Right cardiac atrium (tissue), 5 donors: ENCODE measurements at regions not wholly inside any gene's neighbourhood (a gene's known extent, or its start where the extent isn't known, plus 50 kb on each side); places are given as distances from the start of the nearest gene placed in this dataset.
"Not testable (repeated sequence)": the region's sequence is repeated elsewhere in the genome, so short reads cannot be mapped to it uniquely, and the experiment has no call there.

Experiments used
- ATAC-seq, 2 donors: fragments of 200-7000 bp; cut with Tn5 transposase; one replicate each; pipeline versions ENCODE4 v1.8.0 to v1.9.1; 2020; ENCODE audit warnings: moderate library complexity in 2 of 2, mild to moderate bottlenecking in 1 of 2
- DNase-seq, 3 donors: peaks; one replicate each; pipeline ENCODE4 v3.0.0-alpha.2; 2020
- H3K27ac ChIP-seq: one replicate; pipeline ENCODE4 v1.5.1; 2013; ENCODE audit warnings: mild to moderate bottlenecking, low read length, control low read depth, moderate library complexity
- H3K27me3 ChIP-seq: one replicate; pipeline ENCODE4 v1.6.1; 2013; ENCODE audit not compliant: control insufficient read depth, insufficient read depth
- H3K4me1 ChIP-seq: one replicate; pipeline ENCODE4 v1.6.1; 2013; ENCODE audit warnings: low read length; ENCODE audit not compliant: control insufficient read depth, insufficient read depth
- H3K4me3 ChIP-seq: one replicate; pipeline ENCODE4 v1.5.1; 2013; ENCODE audit warnings: low read length, control low read depth
- H3K9me3 ChIP-seq: one replicate; pipeline ENCODE4 v1.6.1; 2013; ENCODE audit warnings: low read length; ENCODE audit not compliant: control insufficient read depth
- WGBS: extraction: QIAGEN DNeasy Blood & Tissue Kit; methylation state at CpG from one replicate; pipeline ENCODE4 v1.1.7; 2013; 5-methylcytosine and 5-hydroxymethylcytosine counted together
- intact Hi-C, 4 donors: fragments of 100-400 bp; cut with DNase I; formaldehyde crosslinking; loops; one replicate each; pipeline versions ENCODE4 v1.11.0 to v1.14.0; 2022 to 2023
- donor health status: healthy with polysubstance abuse.
- donor health status: DM: no; HTN: yes; CAD: no.
- donor health status: DM: no; HTN: no; CAD: no.
- donor health status: DM: no; HTN: yes; CAD: no; lungs with severe emphysema.
- donor health status: DM: yes; HTN: yes; CAD: no.

GRCh38 chr13:69649063-69649392 lies 458.6 kb upstream of the ATXN8OS start:
- H3K4me3 ChIP-seq: no peak overlapping the region
- peaks cover 3% of the 10 kb centered on the region for H3K9me3 ChIP-seq
- no peak for ATAC-seq
- no peaks in the 10 kb centered on the region for H3K4me1 ChIP-seq
- 67% methylated on average over 2 of the region's 2 CpGs for WGBS
- no peak overlapping the region for H3K27ac ChIP-seq
- no peak for DNase-seq
- intact Hi-C loops: no loop called here
- no peaks in the 10 kb centered on the region for H3K27me3 ChIP-seq

- DNase-seq (no peak), ATAC-seq (no peak)
- Histone ChIP-seq H3K27ac (no peak overlapping the region), H3K27me3 (no peaks in the 10 kb centered on the region), H3K4me3 (no peak overlapping the region), H3K4me1 (no peaks in the 10 kb centered on the region), H3K9me3 (peaks cover 3% of the 10 kb centered on the region)
- intact Hi-C loops: no loop called here
- 85% methylated on average over 3 of the region's 3 CpGs for WGBS
These were observed 459.1 kb upstream of the ATXN8OS start for GRCh38 chr13:69648340-69649062.

DNA sequence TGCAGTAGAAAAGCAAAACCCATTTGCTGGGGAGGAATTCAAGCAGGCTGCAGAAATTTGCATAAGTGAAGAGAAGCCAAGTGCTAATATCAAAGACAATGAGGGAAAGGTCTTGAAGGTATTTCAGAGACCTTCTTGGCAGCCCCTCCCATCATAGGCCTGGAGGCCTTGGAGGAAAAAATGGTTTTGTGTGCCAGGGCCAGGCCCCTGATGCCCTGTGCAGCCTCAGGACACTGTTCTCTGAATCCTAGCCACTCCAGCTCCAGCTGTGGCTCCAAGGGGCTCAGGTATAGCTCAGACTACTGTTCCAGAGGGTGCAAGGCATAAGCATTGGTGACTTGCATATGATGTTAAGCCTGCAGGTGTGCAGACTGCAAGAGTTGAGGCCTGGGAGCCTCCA lies 463.2 kb upstream of the ATXN8OS start:
- Histone ChIP-seq H3K4me1 (no peaks in the 10 kb centered on the region), H3K27ac (no peak overlapping the region), H3K9me3 (peaks cover 3% of the 10 kb centered on the region), H3K27me3 (no peaks in the 10 kb centered on the region), H3K4me3 (no peak overlapping the region)
- intact Hi-C loops: no loop called here
- no peak for DNase-seq
- ATAC-seq: no peak

DNA sequence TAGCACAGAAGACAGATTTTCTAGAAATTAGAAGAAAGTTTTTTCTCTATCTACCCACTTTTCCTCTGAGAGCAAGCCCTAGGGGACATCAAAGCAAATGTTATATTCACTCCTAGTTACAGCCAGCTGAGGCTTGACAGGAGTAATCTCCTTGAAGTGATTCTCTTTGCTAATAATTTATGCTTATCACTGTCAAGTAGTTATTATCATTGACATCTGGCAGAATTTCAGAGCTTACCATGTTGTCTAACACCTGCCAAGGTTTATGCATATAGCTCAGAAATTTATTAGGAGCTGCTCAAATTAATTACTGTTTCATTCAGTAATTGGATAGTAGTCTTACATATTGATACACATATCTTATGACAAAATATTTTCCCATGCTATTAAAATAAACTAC lies 465.9 kb upstream of the ATXN8OS start:
- intact Hi-C loops: no loop called here
- Histone ChIP-seq H3K27ac (no peak overlapping the region), H3K4me3 (no peak overlapping the region), H3K9me3 (peaks cover 3% of the 10 kb centered on the region), H3K27me3 (no peaks in the 10 kb centered on the region), H3K4me1 (no peaks in the 10 kb centered on the region)
- no peak for ATAC-seq
- DNase-seq: no peak

DNA sequence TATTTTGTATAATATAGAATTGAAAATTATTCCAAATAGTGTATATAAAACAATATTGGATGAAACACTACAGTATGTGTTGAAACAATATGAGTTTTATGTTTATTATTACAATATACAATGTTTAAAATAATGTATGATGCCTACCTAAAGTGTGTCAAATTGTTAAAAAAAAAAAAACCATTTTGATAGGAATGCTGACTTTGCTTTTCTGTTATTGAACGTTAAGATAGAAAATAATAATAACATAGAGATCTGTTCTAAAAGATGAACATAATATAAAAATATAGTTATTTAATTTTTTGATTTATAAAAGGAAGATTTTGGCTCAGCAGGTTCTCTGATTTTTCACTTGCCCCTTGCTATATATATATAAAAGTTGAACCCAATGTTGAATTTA lies 474.6 kb upstream of the ATXN8OS start:
- Histone ChIP-seq H3K27ac (no peak overlapping the region), H3K9me3 (no peaks in the 10 kb centered on the region), H3K4me1 (no peaks in the 10 kb centered on the region), H3K27me3 (no peaks in the 10 kb centered on the region), H3K4me3 (no peak overlapping the region)
- intact Hi-C loops: no loop called here
- DNase-seq (no peak), ATAC-seq (no peak)
- 77% methylated on average over 1 of the region's 1 CpG for whole genome bisulfite sequencing

- intact Hi-C loops: no loop called here
- Histone ChIP-seq H3K9me3 (no peaks in the 10 kb centered on the region), H3K4me3 (no peak overlapping the region), H3K27ac (no peak overlapping the region), H3K27me3 (no peaks in the 10 kb centered on the region), H3K4me1 (no peaks in the 10 kb centered on the region)
- DNase-seq: no peak
- no peak for ATAC-seq
These were observed 483.7 kb upstream of the ATXN8OS start for GRCh38 chr13:69623973-69624372.

- intact Hi-C loops: no loop called here
- Histone ChIP-seq H3K4me1 (no peaks in the 10 kb centered on the region), H3K9me3 (no peaks in the 10 kb centered on the region), H3K27me3 (no peaks in the 10 kb centered on the region), H3K4me3 (no peak overlapping the region), H3K27ac (no peak overlapping the region)
- no peak for DNase-seq
- ATAC-seq: no peak
- 34% methylated on average over 2 of the region's 2 CpGs for WGBS
These were observed 488.0 kb upstream of the ATXN8OS start for GRCh38 chr13:69619651-69620050.

- intact Hi-C loops: no loop called here
- 97% methylated on average over 1 of the region's 1 CpG for WGBS
- H3K27me3 ChIP-seq: no peaks in the 10 kb centered on the region
- H3K27ac ChIP-seq: no peak overlapping the region
- ATAC-seq (no peak), DNase-seq (no peak)
- no peaks in the 10 kb centered on the region for H3K9me3 ChIP-seq
- no peak overlapping the region for H3K4me3 ChIP-seq
- H3K4me1 ChIP-seq: no peaks in the 10 kb centered on the region
These were observed 488.8 kb upstream of the ATXN8OS start for GRCh38 chr13:69618838-69619237.

- no peaks in the 10 kb centered on the region for H3K9me3 ChIP-seq
- no peak for DNase-seq
- no peaks in the 10 kb centered on the region for H3K27me3 ChIP-seq
- H3K27ac ChIP-seq: no peak overlapping the region
- intact Hi-C loops: no loop called here
- H3K4me3 ChIP-seq: no peak overlapping the region
- no peaks in the 10 kb centered on the region for H3K4me1 ChIP-seq
- no peak for ATAC-seq
- 87% methylated on average over 4 of the region's 4 CpGs for WGBS
These were observed 489.2 kb upstream of the ATXN8OS start for GRCh38 chr13:69618393-69618792.

GRCh38 chr13:69617587-69617986 lies 490.0 kb upstream of the ATXN8OS start:
- Histone ChIP-seq H3K4me3 (no peak overlapping the region), H3K27ac (no peak overlapping the region), H3K27me3 (no peaks in the 10 kb centered on the region), H3K4me1 (no peaks in the 10 kb centered on the region), H3K9me3 (no peaks in the 10 kb centered on the region)
- WGBS: 88% methylated on average over 2 of the region's 2 CpGs
- no peak for ATAC-seq
- DNase-seq: no peak
- intact Hi-C loops: no loop called here

- intact Hi-C loops: no loop called here
- ATAC-seq (no peak), DNase-seq (no peak)
- H3K4me1 ChIP-seq: no peaks in the 10 kb centered on the region
- H3K9me3 ChIP-seq: no peaks in the 10 kb centered on the region
- H3K27me3 ChIP-seq: no peaks in the 10 kb centered on the region
- H3K27ac ChIP-seq: no peak overlapping the region
- 80% methylated on average over 3 of the region's 3 CpGs for WGBS
- no peak overlapping the region for H3K4me3 ChIP-seq
These were observed 491.2 kb upstream of the ATXN8OS start for GRCh38 chr13:69616396-69616795.

DNA sequence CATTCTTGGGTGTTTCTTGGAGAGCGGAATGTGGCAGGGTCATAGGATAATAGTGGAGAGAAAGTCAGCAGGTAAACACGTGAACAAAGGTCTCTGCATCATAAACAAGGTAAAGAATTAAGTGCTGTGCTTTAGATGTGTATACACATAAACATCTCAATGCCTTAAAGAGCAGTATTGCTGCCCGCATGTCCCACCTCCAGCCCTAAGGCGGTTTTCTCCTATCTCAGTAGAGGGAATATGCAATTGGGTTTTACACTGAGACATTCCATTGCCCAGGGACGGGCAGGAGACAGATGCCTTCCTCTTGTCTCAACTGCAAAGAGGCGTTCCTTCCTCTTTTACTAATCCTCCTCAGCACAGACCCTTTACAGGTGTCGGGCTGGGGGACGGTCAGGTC lies 492.6 kb upstream of the ATXN8OS start:
- H3K27ac ChIP-seq, H3K4me1 ChIP-seq, H3K4me3 ChIP-seq, intact Hi-C loops, H3K27me3 ChIP-seq, DNase-seq, H3K9me3 ChIP-seq, ATAC-seq: not testable (repeated sequence)
- WGBS: 76% methylated on average over 6 of the region's 8 CpGs
